HG03097 (cell line): ENCODE measurements at regions not wholly inside any gene's neighbourhood (a gene's known extent, or its start where the extent isn't known, plus 50 kb on each side); places are given as distances from the start of the nearest gene placed in this dataset.

Source experiments
- ATAC-seq: cut with Tn5 transposase; IDR thresholded peaks from one replicate; pipeline ENCODE4 v1.9.1; 2021; ENCODE audit not compliant: unreplicated experiment, low FRiP score

DNA sequence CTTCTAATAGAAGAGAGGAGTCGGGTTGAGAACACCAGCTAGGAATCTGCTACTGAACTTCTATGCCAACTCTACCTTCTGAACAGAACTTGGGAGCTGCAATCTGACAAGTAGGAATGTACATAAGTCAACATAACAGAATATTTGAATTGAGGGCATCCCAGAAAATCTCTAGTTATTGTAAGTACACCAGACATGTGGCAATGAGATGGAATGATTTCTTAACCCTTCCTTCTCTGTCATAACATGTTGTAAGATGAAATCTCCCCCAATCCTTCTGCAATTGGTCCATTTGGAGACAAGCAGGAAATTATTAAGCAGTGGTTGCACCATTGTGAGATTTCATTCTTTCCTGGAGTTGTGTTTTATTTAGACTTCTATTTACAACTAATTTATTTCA lies 68.7 kb upstream of the TMPO start:
- ATAC-seq, result no peak

DNA sequence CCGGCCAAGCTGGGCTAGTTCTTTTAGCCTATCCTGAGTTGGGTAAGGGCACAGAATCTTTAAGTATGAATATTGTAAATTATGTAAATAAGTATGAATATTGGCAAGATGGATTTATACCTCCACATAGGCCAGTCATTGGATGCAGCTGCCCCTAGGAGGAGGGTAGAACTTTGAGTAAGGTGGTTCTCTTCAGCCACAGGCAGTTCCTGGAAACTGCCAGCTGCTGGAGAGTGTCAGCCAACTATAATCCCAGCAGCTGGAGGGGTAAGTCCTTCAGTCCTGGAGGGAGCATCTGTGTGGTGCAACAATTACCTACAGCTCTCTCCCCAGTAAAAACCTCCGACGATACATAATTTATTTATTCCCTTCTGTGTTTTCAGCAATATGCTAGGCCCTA lies 65.8 kb upstream of the TMPO start:
- no peak for ATAC-seq

DNA sequence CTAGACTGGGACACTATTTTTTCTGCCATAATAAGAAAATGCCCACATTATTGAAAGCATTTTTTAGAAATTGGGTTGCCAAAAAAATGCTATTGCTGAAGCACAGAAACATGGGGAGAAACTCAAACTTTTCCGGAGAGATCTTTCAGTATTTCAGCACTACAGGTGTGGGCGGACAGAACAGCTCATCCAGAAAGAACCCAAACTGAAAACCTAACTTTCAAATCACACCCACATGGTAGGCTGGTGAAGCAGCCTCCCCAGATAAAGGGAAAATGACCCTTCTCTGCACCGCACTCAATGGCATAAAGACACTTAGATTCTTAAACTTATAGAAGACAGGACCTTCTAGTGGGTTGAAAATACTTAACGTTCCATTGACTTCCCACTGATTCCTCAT lies 62.3 kb upstream of the TMPO start:
- no peak for ATAC-seq

DNA sequence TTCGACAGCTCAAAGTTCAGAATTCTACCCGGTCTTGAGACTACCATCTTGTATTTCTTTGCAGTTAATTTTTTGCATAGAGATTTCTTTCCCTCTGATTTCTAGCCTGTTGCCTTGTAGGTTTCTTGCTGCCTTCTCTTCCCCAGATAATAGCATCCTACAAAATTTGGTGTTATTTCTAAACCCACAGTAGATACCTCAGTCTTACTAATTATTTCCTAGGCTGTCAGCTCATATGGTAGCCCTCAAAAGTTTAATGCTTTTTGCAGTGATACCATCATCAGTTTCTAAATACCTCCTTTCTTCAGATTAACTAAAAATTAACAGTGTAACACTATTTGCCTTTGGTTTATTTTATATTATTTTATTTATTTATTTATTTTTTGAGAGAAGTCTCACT lies 61.9 kb upstream of the TMPO start:
- ATAC-seq, result no peak

DNA sequence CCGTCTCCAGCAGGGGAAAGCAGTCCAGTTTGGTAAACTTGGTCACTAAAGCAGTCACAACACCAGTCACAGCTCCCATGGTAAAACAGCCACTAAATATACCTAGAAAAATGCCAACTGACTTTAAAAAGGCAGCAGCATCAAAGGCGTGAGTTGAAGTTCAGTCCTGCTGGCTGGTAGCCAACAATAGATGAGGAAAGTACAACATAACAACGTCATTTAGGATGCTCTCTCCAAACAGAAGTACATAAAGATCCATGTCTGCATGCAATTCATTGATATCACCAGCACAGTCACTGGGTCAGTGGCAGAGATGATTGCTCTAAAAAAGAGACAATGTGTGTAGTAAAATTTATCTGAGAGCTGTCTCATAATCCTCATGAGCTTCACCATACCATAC lies 59.3 kb upstream of the TMPO start:
- no peak for ATAC-seq

DNA sequence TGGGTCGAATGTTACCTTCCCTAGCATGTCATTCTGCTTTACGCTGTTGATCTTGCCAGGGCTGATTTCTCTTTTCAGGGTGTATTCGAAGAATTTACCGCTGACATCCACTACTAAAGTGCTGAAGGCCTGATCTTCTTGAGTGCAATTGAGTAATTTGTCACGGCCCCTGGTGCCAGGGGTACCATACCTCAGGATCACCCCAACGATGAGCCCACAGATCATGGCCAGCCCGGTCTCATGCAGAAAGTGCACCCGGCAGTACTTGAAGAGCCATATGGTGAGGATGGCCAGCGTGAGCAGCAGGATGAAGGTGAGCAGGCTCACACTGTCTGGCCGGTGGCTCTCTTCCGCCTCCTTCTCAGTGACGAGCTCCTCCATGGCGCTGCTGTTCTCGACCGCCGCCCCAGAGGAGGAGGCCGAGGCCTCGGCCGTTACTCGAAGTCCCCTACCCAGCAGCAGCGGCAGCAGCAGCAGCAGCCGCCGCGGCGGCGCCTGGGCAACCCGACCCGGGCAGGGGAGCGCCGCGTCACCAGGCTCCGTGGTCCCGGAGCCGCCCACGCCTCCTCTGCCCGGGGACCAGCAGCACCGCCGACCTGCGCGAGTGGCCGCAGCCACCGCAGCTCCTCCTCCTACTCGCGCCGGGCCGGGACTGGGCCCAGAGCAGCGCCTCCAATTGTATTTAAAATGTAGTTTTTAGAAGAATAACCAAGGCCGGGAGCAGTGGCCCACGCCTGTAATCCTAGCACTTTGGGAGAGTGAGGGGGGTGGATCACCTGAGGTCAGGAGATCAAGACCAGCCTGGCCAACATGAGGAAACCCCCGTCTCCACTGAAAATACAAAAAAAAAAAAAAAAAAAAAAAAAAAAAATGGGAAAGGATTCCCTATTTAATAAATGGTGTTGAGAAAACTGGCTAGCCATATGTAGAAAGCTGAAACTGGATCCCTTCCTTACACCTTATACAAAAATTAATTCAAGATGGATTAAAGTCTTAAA lies 58.5 kb upstream of the TMPO start:
- ATAC-seq, result no peak

DNA sequence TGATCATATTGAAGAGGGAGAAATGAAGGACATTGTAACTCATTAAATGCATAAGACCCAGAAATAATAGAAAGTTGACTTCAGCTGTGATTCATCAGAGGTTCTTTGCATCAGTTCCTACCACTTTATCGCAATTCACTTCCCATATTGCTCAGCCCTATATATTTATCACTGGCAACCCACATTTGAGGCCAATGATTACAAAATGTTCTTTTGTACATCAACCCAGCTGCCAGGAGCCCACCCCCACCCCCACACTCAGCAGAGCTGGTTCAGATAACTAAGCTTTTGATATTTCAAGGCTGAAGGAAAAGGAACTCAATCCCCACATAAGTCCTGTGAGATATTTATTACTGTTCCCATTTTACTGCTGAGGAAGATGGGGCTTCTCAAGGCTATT lies 51.2 kb upstream of the TMPO start:
- ATAC-seq, result no peak

DNA sequence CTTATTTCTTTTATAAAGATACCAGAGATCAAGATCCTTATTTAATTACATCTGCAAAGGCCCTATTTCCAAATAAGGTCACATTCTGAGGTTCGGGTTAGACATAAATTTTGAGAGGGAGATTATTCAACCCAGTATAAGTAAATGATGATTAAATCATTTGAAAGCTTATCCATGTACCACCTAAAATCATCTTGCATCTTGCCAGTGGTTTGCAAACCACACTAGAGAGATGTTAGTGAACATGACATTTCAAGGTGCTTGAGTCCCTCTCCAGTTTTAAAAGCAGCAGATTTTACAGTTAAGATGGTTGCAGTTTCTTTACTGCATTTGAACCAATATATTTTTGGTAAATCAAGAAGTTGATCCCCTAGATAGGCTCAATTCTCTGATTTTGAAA lies 49.9 kb upstream of the TMPO start:
- no peak for ATAC-seq
